ENCODE measurements at regions not wholly inside any gene's neighbourhood (a gene's known extent, or its start where the extent isn't known, plus 50 kb on each side); places are given as distances from the start of the nearest gene placed in this dataset.

DNA sequence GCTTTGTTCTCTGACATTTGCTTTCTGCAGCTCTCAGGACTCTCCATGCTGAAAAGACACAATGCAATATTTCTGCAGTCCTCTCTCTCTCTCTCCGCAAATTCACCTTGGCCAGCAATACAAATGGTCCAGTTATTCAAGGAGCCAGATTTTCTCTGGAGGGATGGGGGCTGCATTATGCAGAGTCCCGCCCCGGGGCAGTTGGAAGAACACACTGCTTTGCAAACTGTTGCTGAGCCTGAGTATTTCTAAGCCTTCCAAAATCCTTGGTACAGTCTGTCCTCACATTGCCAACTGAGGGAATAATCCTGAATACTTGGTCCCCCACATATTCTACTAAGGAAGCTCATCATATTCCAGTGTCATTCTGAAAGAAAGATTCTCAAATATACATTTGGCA is 94.3 kb upstream of the ZC3H12C start:
- TF ChIP-seq GATA2 (IDR thresholded peaks at IDR 0.05; ENCODE audit: low read depth, low read length) (no peak), GATA3 (IDR thresholded peaks at IDR 0.05; ENCODE audit: low read depth, low read length) (no peak)

Measured in SH-SY5Y (cell line).